WTC11 (cell line): ENCODE measurements at regions not wholly inside any gene's neighbourhood (a gene's known extent, or its start where the extent isn't known, plus 50 kb on each side); places are given as distances from the start of the nearest gene placed in this dataset.

Experiments used
- FOXJ3 ChIP-seq: sonication (generic); formaldehyde crosslinking; IDR thresholded peaks from 2 replicates; pipeline ENCODE4 v1.9.0; 2021; ENCODE audit warnings: missing genetic modification reagents, mild to moderate bottlenecking, borderline replicate concordance
- SOX15 ChIP-seq: fragments of 250-450 bp; sonication (Bioruptor Pico); IDR thresholded peaks from 2 replicates; pipeline ENCODE4 v1.9.0; 2021; ENCODE audit warnings: mild to moderate bottlenecking
- TCF7 ChIP-seq: sonication (generic); formaldehyde crosslinking; IDR thresholded peaks from 2 replicates; pipeline ENCODE4 v1.8.0; 2022; ENCODE audit warnings: mild to moderate bottlenecking, low read depth, missing genetic modification reagents, moderate library complexity
- TP53 ChIP-seq: sonication (generic); formaldehyde crosslinking; IDR thresholded peaks from 2 replicates; pipeline ENCODE4 v1.8.1; 2023; ENCODE audit warnings: mild to moderate bottlenecking, missing genetic modification reagents
- TF ChIP-seq, protein P1 (sequence below): sonication (generic); formaldehyde crosslinking; IDR thresholded peaks from 2 replicates; pipeline ENCODE4 v1.8.0; 2022; ENCODE audit warnings: mild to moderate bottlenecking, missing genetic modification reagents
- TF ChIP-seq, protein P2 (sequence below): fragments of 200-600 bp; IDR thresholded peaks from 2 replicates; pipeline ENCODE4 v1.8.0; 2022; ENCODE audit warnings: antibody characterized with exemption
- TF ChIP-seq, protein P3 (sequence below): sonication (generic); formaldehyde crosslinking; IDR thresholded peaks from 2 replicates; pipeline ENCODE4 v1.8.1; 2022; ENCODE audit warnings: low read depth, mild to moderate bottlenecking, moderate library complexity, missing genetic modification reagents, borderline replicate concordance
- TF ChIP-seq, protein P4 (sequence below): sonication (generic); formaldehyde crosslinking; IDR thresholded peaks from 2 replicates; pipeline ENCODE4 v1.8.0; 2023; ENCODE audit warnings: missing genetic modification reagents

DNA sequence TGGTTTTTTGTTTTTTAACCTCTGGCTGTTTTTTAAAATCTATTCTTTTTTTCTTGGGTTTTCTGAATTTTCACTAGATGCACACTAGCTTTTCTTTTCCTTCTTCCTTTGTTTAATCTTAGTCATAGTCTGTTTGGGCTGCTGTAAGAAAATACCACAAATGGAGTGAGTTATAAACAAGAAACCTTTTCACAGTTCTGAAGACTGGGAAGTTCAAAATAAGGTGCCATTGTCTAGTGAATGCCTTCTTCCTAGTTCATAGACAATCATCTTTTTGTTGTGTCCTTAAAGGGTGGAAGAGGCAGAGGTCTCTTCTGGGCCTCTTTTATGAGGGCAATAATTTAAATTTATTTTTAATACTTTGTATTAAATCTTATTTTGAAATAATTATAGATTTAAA lies 532.9 kb upstream of the ANO5 start:
- TF ChIP-seq TCF7 (no peak), SOX15 (CRISPR knock-in tag) (no peak), TP53 (no peak), FOXJ3 (CRISPR knock-in tag) (no peak)
- TF ChIP-seq, protein P1, sequence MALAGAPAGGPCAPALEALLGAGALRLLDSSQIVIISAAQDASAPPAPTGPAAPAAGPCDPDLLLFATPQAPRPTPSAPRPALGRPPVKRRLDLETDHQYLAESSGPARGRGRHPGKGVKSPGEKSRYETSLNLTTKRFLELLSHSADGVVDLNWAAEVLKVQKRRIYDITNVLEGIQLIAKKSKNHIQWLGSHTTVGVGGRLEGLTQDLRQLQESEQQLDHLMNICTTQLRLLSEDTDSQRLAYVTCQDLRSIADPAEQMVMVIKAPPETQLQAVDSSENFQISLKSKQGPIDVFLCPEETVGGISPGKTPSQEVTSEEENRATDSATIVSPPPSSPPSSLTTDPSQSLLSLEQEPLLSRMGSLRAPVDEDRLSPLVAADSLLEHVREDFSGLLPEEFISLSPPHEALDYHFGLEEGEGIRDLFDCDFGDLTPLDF (CRISPR knock-in tag), result no peak
- TF ChIP-seq, protein P2, sequence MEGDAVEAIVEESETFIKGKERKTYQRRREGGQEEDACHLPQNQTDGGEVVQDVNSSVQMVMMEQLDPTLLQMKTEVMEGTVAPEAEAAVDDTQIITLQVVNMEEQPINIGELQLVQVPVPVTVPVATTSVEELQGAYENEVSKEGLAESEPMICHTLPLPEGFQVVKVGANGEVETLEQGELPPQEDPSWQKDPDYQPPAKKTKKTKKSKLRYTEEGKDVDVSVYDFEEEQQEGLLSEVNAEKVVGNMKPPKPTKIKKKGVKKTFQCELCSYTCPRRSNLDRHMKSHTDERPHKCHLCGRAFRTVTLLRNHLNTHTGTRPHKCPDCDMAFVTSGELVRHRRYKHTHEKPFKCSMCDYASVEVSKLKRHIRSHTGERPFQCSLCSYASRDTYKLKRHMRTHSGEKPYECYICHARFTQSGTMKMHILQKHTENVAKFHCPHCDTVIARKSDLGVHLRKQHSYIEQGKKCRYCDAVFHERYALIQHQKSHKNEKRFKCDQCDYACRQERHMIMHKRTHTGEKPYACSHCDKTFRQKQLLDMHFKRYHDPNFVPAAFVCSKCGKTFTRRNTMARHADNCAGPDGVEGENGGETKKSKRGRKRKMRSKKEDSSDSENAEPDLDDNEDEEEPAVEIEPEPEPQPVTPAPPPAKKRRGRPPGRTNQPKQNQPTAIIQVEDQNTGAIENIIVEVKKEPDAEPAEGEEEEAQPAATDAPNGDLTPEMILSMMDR, result no peak
- TF ChIP-seq, protein P3, sequence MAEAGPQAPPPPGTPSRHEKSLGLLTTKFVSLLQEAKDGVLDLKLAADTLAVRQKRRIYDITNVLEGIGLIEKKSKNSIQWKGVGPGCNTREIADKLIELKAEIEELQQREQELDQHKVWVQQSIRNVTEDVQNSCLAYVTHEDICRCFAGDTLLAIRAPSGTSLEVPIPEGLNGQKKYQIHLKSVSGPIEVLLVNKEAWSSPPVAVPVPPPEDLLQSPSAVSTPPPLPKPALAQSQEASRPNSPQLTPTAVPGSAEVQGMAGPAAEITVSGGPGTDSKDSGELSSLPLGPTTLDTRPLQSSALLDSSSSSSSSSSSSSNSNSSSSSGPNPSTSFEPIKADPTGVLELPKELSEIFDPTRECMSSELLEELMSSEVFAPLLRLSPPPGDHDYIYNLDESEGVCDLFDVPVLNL (CRISPR knock-in tag), result no peak
- TF ChIP-seq, protein P4, sequence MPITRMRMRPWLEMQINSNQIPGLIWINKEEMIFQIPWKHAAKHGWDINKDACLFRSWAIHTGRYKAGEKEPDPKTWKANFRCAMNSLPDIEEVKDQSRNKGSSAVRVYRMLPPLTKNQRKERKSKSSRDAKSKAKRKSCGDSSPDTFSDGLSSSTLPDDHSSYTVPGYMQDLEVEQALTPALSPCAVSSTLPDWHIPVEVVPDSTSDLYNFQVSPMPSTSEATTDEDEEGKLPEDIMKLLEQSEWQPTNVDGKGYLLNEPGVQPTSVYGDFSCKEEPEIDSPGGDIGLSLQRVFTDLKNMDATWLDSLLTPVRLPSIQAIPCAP (CRISPR knock-in tag), result no peak
